A673 (cell line): ENCODE measurements at regions not wholly inside any gene's neighbourhood (a gene's known extent, or its start where the extent isn't known, plus 50 kb on each side); places are given as distances from the start of the nearest gene placed in this dataset.

Experiments
- BruUV-seq: library from RNA; stranded (reverse); fragments of 400-500 nt; replicated peaks from 2 replicates; lab custom pipeline; 2021; lab: Mats Ljungman, UMichigan
- CTCF ChIA-PET: fragments of 300-600 bp; sonication (Branson Sonifier 250); formaldehyde crosslinking; loops from one replicate; lab custom pipeline; 2022; ENCODE audit warnings: antibody characterized with exemption; lab: Charles Lee
- POLR2A ChIA-PET: fragments of 300-600 bp; sonication (Branson Sonifier 250); formaldehyde crosslinking; loops from one replicate; lab custom pipeline; 2022; ENCODE audit warnings: antibody characterized with exemption; ENCODE audit not compliant: low non-redundant PET; lab: Charles Lee
- DNase-seq: peaks from one replicate; pipeline ENCODE4 v3.0.0-alpha.2; 2015; ENCODE audit warnings: low spot score
- H3K27ac ChIP-seq: fragments of 200-600 bp; sonication (generic); 2 replicates; pipeline ENCODE4 v1.5.1; 2016; ENCODE audit warnings: mixed run types, low read depth, mild to moderate bottlenecking, mixed read lengths, antibody characterized with exemption, low read length; ENCODE audit not compliant: poor library complexity, severe bottlenecking
- H3K27me3 ChIP-seq: fragments of 200-600 bp; sonication (generic); replicated peaks from 2 replicates; pipeline ENCODE4 v1.6.1; 2017; ENCODE audit warnings: mixed run types, low read depth, mild to moderate bottlenecking, mixed read lengths, antibody characterized with exemption, low read length; ENCODE audit not compliant: insufficient read depth, poor library complexity
- H3K36me3 ChIP-seq: fragments of 200-600 bp; sonication (generic); 2 replicates; pipeline ENCODE4 v1.6.1; 2016; ENCODE audit warnings: mixed run types, mild to moderate bottlenecking, mixed read lengths, antibody characterized with exemption, low read length; ENCODE audit not compliant: insufficient read depth, poor library complexity, severe bottlenecking
- H3K4me1 ChIP-seq: fragments of 200-600 bp; sonication (generic); 2 replicates; pipeline ENCODE4 v1.6.1; 2017; ENCODE audit warnings: mixed run types, mild to moderate bottlenecking, mixed read lengths, antibody characterized with exemption, low read length; ENCODE audit not compliant: insufficient read depth, poor library complexity, severe bottlenecking
- H3K4me3 ChIP-seq: fragments of 200-600 bp; sonication (generic); 2 replicates; pipeline ENCODE4 v1.5.1; 2016; ENCODE audit warnings: low read depth, mixed run types, mild to moderate bottlenecking, mixed read lengths, low read length; ENCODE audit not compliant: poor library complexity, severe bottlenecking
- H3K9me3 ChIP-seq: fragments of 200-600 bp; sonication (generic); 2 replicates; pipeline ENCODE4 v1.6.1; 2016; ENCODE audit warnings: mixed run types, low read depth, mild to moderate bottlenecking, mixed read lengths, antibody characterized with exemption, low read length; ENCODE audit not compliant: poor library complexity, severe bottlenecking
- EZH2 ChIP-seq: fragments of 200-600 bp; sonication (generic); IDR thresholded peaks from 2 replicates; pipeline ENCODE4 v1.6.1; 2017; ENCODE audit warnings: borderline replicate concordance, low read depth, mild to moderate bottlenecking, mixed read lengths, antibody characterized with exemption, low read length; ENCODE audit not compliant: poor library complexity, severe bottlenecking
- intact Hi-C: fragments of 100-400 bp; cut with micrococcal nuclease; formaldehyde crosslinking; loops from one replicate; pipeline ENCODE4 v1.10.0; 2022; ENCODE audit not compliant: unreplicated experiment
- TF ChIP-seq, protein P1 (sequence below): fragments of 300-800, 200-600 bp; sonication (generic); conservative IDR thresholded peaks from 2 replicates; pipeline ENCODE4 v1.5.1; 2017; ENCODE audit warnings: low read depth, mild to moderate bottlenecking, antibody characterized with exemption, low read length, moderate library complexity, mixed read lengths

DNA sequence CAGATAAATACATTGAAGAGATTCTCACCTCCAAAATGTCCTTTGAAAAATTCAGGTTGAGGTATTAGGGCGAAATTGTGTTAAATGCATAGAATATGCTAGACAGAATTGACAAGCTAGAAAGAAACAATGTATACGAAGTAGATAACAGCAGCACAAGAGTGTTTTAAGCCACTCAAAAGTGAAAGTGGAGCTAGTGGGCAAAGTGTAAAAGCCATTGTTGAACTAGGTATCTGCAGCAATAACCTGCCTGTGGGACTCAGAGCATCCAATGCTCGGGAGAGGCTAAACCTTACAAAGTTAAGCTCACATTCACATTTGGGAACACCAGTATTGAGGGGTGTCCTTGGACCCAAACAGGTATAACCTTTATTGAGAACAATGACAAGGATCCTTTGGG, 180.6 kb upstream of the TMPO start:
- no peak overlapping the region for H3K27ac ChIP-seq
- TF ChIP-seq, protein P1, sequence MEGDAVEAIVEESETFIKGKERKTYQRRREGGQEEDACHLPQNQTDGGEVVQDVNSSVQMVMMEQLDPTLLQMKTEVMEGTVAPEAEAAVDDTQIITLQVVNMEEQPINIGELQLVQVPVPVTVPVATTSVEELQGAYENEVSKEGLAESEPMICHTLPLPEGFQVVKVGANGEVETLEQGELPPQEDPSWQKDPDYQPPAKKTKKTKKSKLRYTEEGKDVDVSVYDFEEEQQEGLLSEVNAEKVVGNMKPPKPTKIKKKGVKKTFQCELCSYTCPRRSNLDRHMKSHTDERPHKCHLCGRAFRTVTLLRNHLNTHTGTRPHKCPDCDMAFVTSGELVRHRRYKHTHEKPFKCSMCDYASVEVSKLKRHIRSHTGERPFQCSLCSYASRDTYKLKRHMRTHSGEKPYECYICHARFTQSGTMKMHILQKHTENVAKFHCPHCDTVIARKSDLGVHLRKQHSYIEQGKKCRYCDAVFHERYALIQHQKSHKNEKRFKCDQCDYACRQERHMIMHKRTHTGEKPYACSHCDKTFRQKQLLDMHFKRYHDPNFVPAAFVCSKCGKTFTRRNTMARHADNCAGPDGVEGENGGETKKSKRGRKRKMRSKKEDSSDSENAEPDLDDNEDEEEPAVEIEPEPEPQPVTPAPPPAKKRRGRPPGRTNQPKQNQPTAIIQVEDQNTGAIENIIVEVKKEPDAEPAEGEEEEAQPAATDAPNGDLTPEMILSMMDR, result no peak
- TF ChIP-seq EZH2, result no peak
- H3K9me3 ChIP-seq, result no peaks in the 10 kb centered on the region
- no TSS peak for BruUV-seq
- no peak overlapping the region for H3K4me3 ChIP-seq
- H3K27me3 ChIP-seq, result peaks cover 5% of the 10 kb centered on the region
- DNase-seq, result no peak
- no peaks in the 10 kb centered on the region for H3K4me1 ChIP-seq
- CTCF ChIA-PET, result no interaction called here
- H3K36me3 ChIP-seq, result no peaks in the 10 kb centered on the region
- intact Hi-C loops, result no loop called here
- POLR2A ChIA-PET, result no interaction called here

- intact Hi-C loops, result no loop called here
- BruUV-seq, result no TSS peak
- Histone ChIP-seq H3K9me3 (no peaks in the 10 kb centered on the region), H3K27ac (no peak overlapping the region), H3K36me3 (no peaks in the 10 kb centered on the region), H3K4me3 (no peak overlapping the region), H3K27me3 (no peaks in the 10 kb centered on the region), H3K4me1 (no peaks in the 10 kb centered on the region)
- ChIA-PET POLR2A (no interaction called here), CTCF (no interaction called here)
- TF ChIP-seq, protein P1, result no peak
- no peak for TF ChIP-seq EZH2
- DNase-seq, result no peak
These were observed 174.4 kb upstream of the TMPO start for GRCh38 chr12:98341026-98341425.

GRCh38 chr12:98341732-98342131, 173.7 kb upstream of the TMPO start:
- no TSS peak for BruUV-seq

More at GRCh38 chr12:98341732-98342131, 173.7 kb upstream of the TMPO start:
- Histone ChIP-seq H3K27ac (no peak overlapping the region), H3K9me3 (no peaks in the 10 kb centered on the region), H3K27me3 (no peaks in the 10 kb centered on the region), H3K4me1 (no peaks in the 10 kb centered on the region), H3K4me3 (no peak overlapping the region), H3K36me3 (no peaks in the 10 kb centered on the region)
- POLR2A ChIA-PET, result no interaction called here
- intact Hi-C loops, result no loop called here
- TF ChIP-seq, protein P1, result no peak
- no peak for TF ChIP-seq EZH2
- DNase-seq, result no peak
- CTCF ChIA-PET, result no interaction called here
